Activated CD4-positive, alpha-beta memory T cell treated with anti-CD3 and anti-CD28 coated beads for 36 hours (primary cell): ENCODE measurements at regions not wholly inside any gene's neighbourhood (a gene's known extent, or its start where the extent isn't known, plus 50 kb on each side); places are given as distances from the start of the nearest gene placed in this dataset.
A peak's percentile ranks its signal among the peaks of the same experiment; 100 is the strongest.
"Not testable (repeated sequence)": the region's sequence is repeated elsewhere in the genome, so short reads cannot be mapped to it uniquely, and the experiment has no call there.

Experiments used
- CTCF ChIA-PET: fragments of 350-600 bp; sonication (Branson Sonifier 250); formaldehyde crosslinking; loops from one replicate; lab custom pipeline; 2021; ENCODE audit warnings: antibody characterized with exemption, inconsistent platforms; lab: Charles Lee
- POLR2A ChIA-PET: fragments of 350-600 bp; sonication (Branson Sonifier 250); formaldehyde crosslinking; loops from one replicate; lab custom pipeline; 2021; ENCODE audit warnings: antibody characterized with exemption; lab: Charles Lee
- DNase-seq: peaks from one replicate; pipeline ENCODE4 v3.0.0-alpha.2; 2020
- H3K27ac Mint-ChIP-seq: one replicate; pipeline ENCODE4 v1.8.0; 2021; ENCODE audit warnings: mixed read lengths
- H3K27me3 Mint-ChIP-seq: one replicate; pipeline ENCODE4 v1.8.0; 2021; ENCODE audit warnings: mixed read lengths
- H3K36me3 Mint-ChIP-seq: one replicate; pipeline ENCODE4 v1.8.0; 2021; ENCODE audit warnings: mixed read lengths
- H3K4me1 Mint-ChIP-seq: one replicate; pipeline ENCODE4 v1.8.0; 2021; ENCODE audit warnings: low read depth, mixed read lengths
- H3K4me3 Mint-ChIP-seq: one replicate; pipeline ENCODE4 v1.8.0; 2021; ENCODE audit warnings: mild to moderate bottlenecking, mixed read lengths
- H3K9me3 Mint-ChIP-seq: one replicate; pipeline ENCODE4 v1.8.0; 2021; ENCODE audit warnings: mixed read lengths
- intact Hi-C: fragments of 100-400 bp; cut with micrococcal nuclease; formaldehyde crosslinking; loops from one replicate; pipeline ENCODE4 v1.15.1; 2023

GRCh38 chr17:51475730-51476129, 215.4 kb downstream of the UTP18 start:
- POLR2A ChIA-PET, result no interaction called here
- H3K4me3 Mint-ChIP-seq, result no peak overlapping the region
- DNase-seq, result no peak
- peaks cover 2% of the 10 kb centered on the region for H3K27me3 Mint-ChIP-seq
- H3K4me1 Mint-ChIP-seq, result no peaks in the 10 kb centered on the region
- H3K9me3 Mint-ChIP-seq, result peaks cover 6% of the 10 kb centered on the region
- H3K36me3 Mint-ChIP-seq, result peaks cover 3% of the 10 kb centered on the region
- intact Hi-C loops, result no loop called here
- CTCF ChIA-PET, result interaction anchor here (2.1 kb wide), 1 partner anchor 15 kb away, joined by 8 read pairs; no protein-coding TSS in a partner anchor
- H3K27ac Mint-ChIP-seq, result no peak overlapping the region

- ChIA-PET POLR2A (no interaction called here), CTCF (interaction anchor here (0.8 kb wide), 1 partner anchor 18 kb away, joined by 4 read pairs; no protein-coding TSS in a partner anchor)
- no peak for DNase-seq
- H3K27me3 Mint-ChIP-seq, result peaks cover 1% of the 10 kb centered on the region
- H3K4me3 Mint-ChIP-seq, result no peak overlapping the region
- peaks cover 6% of the 10 kb centered on the region for H3K36me3 Mint-ChIP-seq
- intact Hi-C loops, result no loop called here
- H3K27ac Mint-ChIP-seq, result no peak overlapping the region
- no peaks in the 10 kb centered on the region for H3K4me1 Mint-ChIP-seq
- peaks cover 19% of the 10 kb centered on the region for H3K9me3 Mint-ChIP-seq
Measured at GRCh38 chr17:51479303-51479702, 219.0 kb downstream of the UTP18 start.

GRCh38 chr17:51481370-51481769, 221.0 kb downstream of the UTP18 start:
- H3K36me3 Mint-ChIP-seq, result peaks cover 6% of the 10 kb centered on the region
- ChIA-PET POLR2A (no interaction called here), CTCF (no interaction called here)
- H3K4me3 Mint-ChIP-seq, result no peak overlapping the region
- H3K4me1 Mint-ChIP-seq, result no peaks in the 10 kb centered on the region
- intact Hi-C loops, result no loop called here
- H3K9me3 Mint-ChIP-seq, result peaks cover 19% of the 10 kb centered on the region
- DNase-seq, result no peak
- peaks cover 5% of the 10 kb centered on the region for H3K27me3 Mint-ChIP-seq
- H3K27ac Mint-ChIP-seq, result no peak overlapping the region

- Mint-ChIP-seq H3K27me3 (peaks cover 13% of the 10 kb centered on the region), H3K9me3 (peaks cover 19% of the 10 kb centered on the region)
- POLR2A ChIA-PET, DNase-seq, H3K36me3 Mint-ChIP-seq, H3K4me1 Mint-ChIP-seq, H3K27ac Mint-ChIP-seq, H3K4me3 Mint-ChIP-seq, CTCF ChIA-PET, intact Hi-C loops: not testable (repeated sequence)
Measured at GRCh38 chr17:51482248-51482647, 221.9 kb downstream of the UTP18 start.

GRCh38 chr17:51486091-51486490, 225.7 kb downstream of the UTP18 start:
- Mint-ChIP-seq H3K27me3 (peaks cover 17% of the 10 kb centered on the region), H3K4me3 (no peak overlapping the region), H3K36me3 (peaks cover 3% of the 10 kb centered on the region), H3K27ac (no peak overlapping the region), H3K4me1 (peaks cover 3% of the 10 kb centered on the region), H3K9me3 (peaks cover 10% of the 10 kb centered on the region)
- no peak for DNase-seq
- intact Hi-C loops, result no loop called here
- POLR2A ChIA-PET, result no interaction called here
- CTCF ChIA-PET, result no interaction called here

- Mint-ChIP-seq H3K4me3 (no peak overlapping the region), H3K27me3 (peaks cover 17% of the 10 kb centered on the region), H3K4me1 (peaks cover 3% of the 10 kb centered on the region), H3K36me3 (no peaks in the 10 kb centered on the region), H3K27ac (no peak overlapping the region), H3K9me3 (peaks cover 2% of the 10 kb centered on the region)
- CTCF ChIA-PET, result interaction anchor here (1.3 kb wide), 1 partner anchor 26 kb away, joined by 4 read pairs; no protein-coding TSS in a partner anchor
- intact Hi-C loops, result no loop called here
- no peak for DNase-seq
- POLR2A ChIA-PET, result no interaction called here
Measured at GRCh38 chr17:51486885-51487520, 226.7 kb downstream of the UTP18 start.

- Mint-ChIP-seq H3K4me3 (no peak overlapping the region), H3K27me3 (peaks cover 17% of the 10 kb centered on the region), H3K9me3 (no peaks in the 10 kb centered on the region), H3K27ac (no peak overlapping the region), H3K4me1 (peaks cover 3% of the 10 kb centered on the region), H3K36me3 (no peaks in the 10 kb centered on the region)
- ChIA-PET POLR2A (no interaction called here), CTCF (interaction anchor here (1.1 to 1.3 kb wide), 3 partner anchors 15 to 26 kb away, joined by 3 to 4 read pairs (median 4); no protein-coding TSS in a partner anchor)
- intact Hi-C loops, result no loop called here
- DNase-seq, result peak; percentile 45
Measured at GRCh38 chr17:51487947-51488346, 227.6 kb downstream of the UTP18 start.

- ChIA-PET CTCF (interaction anchor here (0.9 kb wide), 1 partner anchor 28 kb away, joined by 3 read pairs; no protein-coding TSS in a partner anchor), POLR2A (no interaction called here)
- H3K4me1 Mint-ChIP-seq, result peaks cover 3% of the 10 kb centered on the region
- intact Hi-C loops, result no loop called here
- H3K9me3 Mint-ChIP-seq, result no peaks in the 10 kb centered on the region
- H3K27ac Mint-ChIP-seq, result no peak overlapping the region
- no peaks in the 10 kb centered on the region for H3K36me3 Mint-ChIP-seq
- no peak overlapping the region for H3K4me3 Mint-ChIP-seq
- no peak for DNase-seq
- H3K27me3 Mint-ChIP-seq, result peaks cover 13% of the 10 kb centered on the region
Measured at GRCh38 chr17:51491416-51491815, 231.1 kb downstream of the UTP18 start.

- H3K4me3 Mint-ChIP-seq, result no peak overlapping the region
- no peaks in the 10 kb centered on the region for H3K9me3 Mint-ChIP-seq
- H3K4me1 Mint-ChIP-seq, result no peaks in the 10 kb centered on the region
- POLR2A ChIA-PET, result no interaction called here
- CTCF ChIA-PET, result no interaction called here
- H3K27ac Mint-ChIP-seq, result no peak overlapping the region
- no peak for DNase-seq
- no peaks in the 10 kb centered on the region for H3K27me3 Mint-ChIP-seq
- no peaks in the 10 kb centered on the region for H3K36me3 Mint-ChIP-seq
- intact Hi-C loops, result no loop called here
Measured at GRCh38 chr17:51493206-51493605, 232.9 kb downstream of the UTP18 start.

GRCh38 chr17:51496378-51496777, 236.0 kb downstream of the UTP18 start:
- Mint-ChIP-seq H3K9me3 (no peaks in the 10 kb centered on the region), H3K36me3 (no peaks in the 10 kb centered on the region), H3K27ac (no peak overlapping the region), H3K27me3 (no peaks in the 10 kb centered on the region), H3K4me3 (no peak overlapping the region), H3K4me1 (no peaks in the 10 kb centered on the region)
- intact Hi-C loops, result no loop called here
- CTCF ChIA-PET, result interaction anchor here (1.1 kb wide), 1 partner anchor 35 kb away, joined by 3 read pairs; no protein-coding TSS in a partner anchor
- DNase-seq, result no peak
- POLR2A ChIA-PET, result no interaction called here

- no peak for DNase-seq
- POLR2A ChIA-PET, result no interaction called here
- CTCF ChIA-PET, result no interaction called here
- H3K27me3 Mint-ChIP-seq, result peaks cover 3% of the 10 kb centered on the region
- no peaks in the 10 kb centered on the region for H3K4me1 Mint-ChIP-seq
- H3K36me3 Mint-ChIP-seq, result no peaks in the 10 kb centered on the region
- no peak overlapping the region for H3K4me3 Mint-ChIP-seq
- H3K9me3 Mint-ChIP-seq, result no peaks in the 10 kb centered on the region
- intact Hi-C loops, result no loop called here
- H3K27ac Mint-ChIP-seq, result no peak overlapping the region
Measured at GRCh38 chr17:51499897-51500296, 239.6 kb downstream of the UTP18 start.

GRCh38 chr17:51500454-51500853, 240.1 kb downstream of the UTP18 start:
- no peaks in the 10 kb centered on the region for H3K36me3 Mint-ChIP-seq
- DNase-seq, result no peak
- peaks cover 4% of the 10 kb centered on the region for H3K27me3 Mint-ChIP-seq
- POLR2A ChIA-PET, result no interaction called here
- H3K4me1 Mint-ChIP-seq, result no peaks in the 10 kb centered on the region
- H3K4me3 Mint-ChIP-seq, result no peak overlapping the region
- H3K27ac Mint-ChIP-seq, result no peak overlapping the region
- no peaks in the 10 kb centered on the region for H3K9me3 Mint-ChIP-seq
- CTCF ChIA-PET, result no interaction called here
- intact Hi-C loops, result no loop called here

GRCh38 chr17:51505450-51505849, 245.1 kb downstream of the UTP18 start:
- Mint-ChIP-seq H3K36me3 (no peaks in the 10 kb centered on the region), H3K4me1 (no peaks in the 10 kb centered on the region), H3K4me3 (no peak overlapping the region), H3K27ac (no peak overlapping the region), H3K9me3 (no peaks in the 10 kb centered on the region), H3K27me3 (peaks cover 11% of the 10 kb centered on the region)
- no peak for DNase-seq
- POLR2A ChIA-PET, result no interaction called here
- intact Hi-C loops, result no loop called here
- CTCF ChIA-PET, result interaction anchor here (1.4 to 1.6 kb wide), 2 partner anchors 16 to 133 kb away, joined by 3 read pairs; no protein-coding TSS in a partner anchor
